HL-60/S4 (cell line): ENCODE measurements at regions not wholly inside any gene's neighbourhood (a gene's known extent, or its start where the extent isn't known, plus 50 kb on each side); places are given as distances from the start of the nearest gene placed in this dataset.

Experiments used
- in situ Hi-C: fragments of 300-500 bp; cut with MboI; formaldehyde crosslinking; loops from 2 replicates; pipeline ENCODE4 v1.14.3; 2022; ENCODE audit warnings: low sequenced_read_pairs

- in situ Hi-C loops = no loop called here
Measured at GRCh38 chr3:150040097-150040496, 69.4 kb upstream of the PFN2 start.

GRCh38 chr3:150038830-150039229, 68.1 kb upstream of the PFN2 start:
- in situ Hi-C loops = no loop called here

GRCh38 chr3:150036780-150037179, 66.1 kb upstream of the PFN2 start:
- in situ Hi-C loops = no loop called here

GRCh38 chr3:150035910-150036612, 65.4 kb upstream of the PFN2 start:
- in situ Hi-C loops = no loop called here

GRCh38 chr3:150035301-150035779, 64.6 kb upstream of the PFN2 start:
- in situ Hi-C loops = no loop called here

GRCh38 chr3:150033721-150034120, 63.0 kb upstream of the PFN2 start:
- in situ Hi-C loops = no loop called here

GRCh38 chr3:150030841-150031240, 60.1 kb upstream of the PFN2 start:
- in situ Hi-C loops = no loop called here

GRCh38 chr3:150023239-150023636, 52.5 kb upstream of the PFN2 start:
- in situ Hi-C loops = no loop called here

GRCh38 chr3:150022381-150023238, 51.9 kb upstream of the PFN2 start:
- in situ Hi-C loops = no loop called here

GRCh38 chr3:150020527-150020926, 49.8 kb upstream of the PFN2 start:
- in situ Hi-C loops = no loop called here
